ENCODE measurements at regions not wholly inside any gene's neighbourhood (a gene's known extent, or its start where the extent isn't known, plus 50 kb on each side); places are given as distances from the start of the nearest gene placed in this dataset.

DNA sequence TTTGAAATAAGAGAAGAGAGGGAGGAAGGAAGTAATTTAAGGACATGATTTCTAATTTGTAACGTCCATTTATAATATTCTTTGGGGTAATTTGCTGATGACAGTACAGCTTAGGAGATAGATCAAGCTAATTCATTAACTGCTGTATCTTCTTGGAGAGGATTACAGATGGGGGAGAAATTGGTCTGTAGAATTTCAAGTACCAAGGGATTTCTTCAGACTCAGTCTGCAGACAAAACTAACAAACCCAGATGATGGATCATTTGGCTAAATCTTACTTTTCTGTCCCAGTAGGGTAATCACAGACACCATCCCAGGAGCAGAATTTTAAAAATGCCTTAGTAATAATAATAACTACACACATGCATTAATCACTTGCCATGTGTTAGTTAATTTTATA, 711.8 kb downstream of the KCNJ2 start:
- TF ChIP-seq POLR2AphosphoS5 (IDR thresholded peaks at IDR 0.05), result no peak
- TF ChIP-seq, protein P1, sequence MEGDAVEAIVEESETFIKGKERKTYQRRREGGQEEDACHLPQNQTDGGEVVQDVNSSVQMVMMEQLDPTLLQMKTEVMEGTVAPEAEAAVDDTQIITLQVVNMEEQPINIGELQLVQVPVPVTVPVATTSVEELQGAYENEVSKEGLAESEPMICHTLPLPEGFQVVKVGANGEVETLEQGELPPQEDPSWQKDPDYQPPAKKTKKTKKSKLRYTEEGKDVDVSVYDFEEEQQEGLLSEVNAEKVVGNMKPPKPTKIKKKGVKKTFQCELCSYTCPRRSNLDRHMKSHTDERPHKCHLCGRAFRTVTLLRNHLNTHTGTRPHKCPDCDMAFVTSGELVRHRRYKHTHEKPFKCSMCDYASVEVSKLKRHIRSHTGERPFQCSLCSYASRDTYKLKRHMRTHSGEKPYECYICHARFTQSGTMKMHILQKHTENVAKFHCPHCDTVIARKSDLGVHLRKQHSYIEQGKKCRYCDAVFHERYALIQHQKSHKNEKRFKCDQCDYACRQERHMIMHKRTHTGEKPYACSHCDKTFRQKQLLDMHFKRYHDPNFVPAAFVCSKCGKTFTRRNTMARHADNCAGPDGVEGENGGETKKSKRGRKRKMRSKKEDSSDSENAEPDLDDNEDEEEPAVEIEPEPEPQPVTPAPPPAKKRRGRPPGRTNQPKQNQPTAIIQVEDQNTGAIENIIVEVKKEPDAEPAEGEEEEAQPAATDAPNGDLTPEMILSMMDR (IDR thresholded peaks at IDR 0.05), result no peak
